H1 (cell line): ENCODE measurements at regions not wholly inside any gene's neighbourhood (a gene's known extent, or its start where the extent isn't known, plus 50 kb on each side); places are given as distances from the start of the nearest gene placed in this dataset.

Experiments used
- CTCF ChIA-PET: fragments of 300-600 bp; sonication (Branson Sonifier 250); formaldehyde crosslinking; loops from one replicate; lab custom pipeline; 2021; ENCODE audit not compliant: partially characterized antibody; lab: Charles Lee
- POLR2A ChIA-PET: fragments of 300-600 bp; sonication (Branson Sonifier 250); formaldehyde crosslinking; loops from one replicate; lab custom pipeline; 2021; ENCODE audit warnings: inconsistent platforms; ENCODE audit not compliant: partially characterized antibody; lab: Charles Lee
- DNase-seq, 2 experiments: peaks; one replicate each; pipeline versions ENCODE4 v3.0.0 to v3.0.0-alpha.2; 2010 to 2022; ENCODE audit warnings: low spot score in 2 of 2, low read depth in 1 of 2, mixed read lengths in 1 of 2
- FAIRE-seq: peaks from 2 replicates; lab custom pipeline; 2011; peaks lifted over from hg19 to GRCh38; lab: Jason Lieb, UNC
- H2AFZ ChIP-seq: 2 replicates; pipeline ENCODE4 v1.8.1; 2012; ENCODE audit warnings: low read length, inconsistent platforms
- H2AK5ac ChIP-seq: 2 replicates; pipeline ENCODE4 v1.6.1; 2013; ENCODE audit warnings: low read depth, low read length
- H2BK120ac ChIP-seq: replicated peaks from 2 replicates; pipeline ENCODE3; 2013; ENCODE audit warnings: low read depth, low read length, inconsistent platforms
- H2BK12ac ChIP-seq: 2 replicates; pipeline ENCODE4 v1.6.1; 2013; ENCODE audit warnings: low read depth, low read length
- H2BK15ac ChIP-seq: 2 replicates; pipeline ENCODE4 v1.6.1; 2013; ENCODE audit warnings: low read length
- H2BK20ac ChIP-seq: 2 replicates; pipeline ENCODE4 v1.6.1; 2013; ENCODE audit warnings: low read length
- H2BK5ac ChIP-seq: 2 replicates; pipeline ENCODE4 v1.6.1; 2013; ENCODE audit warnings: low read depth, low read length
- H3K14ac ChIP-seq: 2 replicates; pipeline ENCODE4 v1.6.1; 2013; ENCODE audit warnings: inconsistent platforms; ENCODE audit not compliant: insufficient read length
- H3K18ac ChIP-seq: 2 replicates; pipeline ENCODE4 v1.6.1; 2013; ENCODE audit warnings: low read length; ENCODE audit errors: extremely low read depth
- H3K23ac ChIP-seq: 2 replicates; pipeline ENCODE4 v1.6.1; 2013; ENCODE audit warnings: inconsistent platforms; ENCODE audit not compliant: insufficient read length
- H3K23me2 ChIP-seq: 2 replicates; pipeline ENCODE4 v1.6.1; 2013; ENCODE audit warnings: low read depth, low read length
- H3K27ac ChIP-seq: 2 replicates; pipeline ENCODE4 v1.6.1; 2011; ENCODE audit warnings: low read depth, low read length, inconsistent platforms
- H3K27me3 ChIP-seq, 4 experiments: replicated peaks in 1 of 4; 1 replicate in 1 of 4; 2 replicates in 3 of 4; pipeline versions ENCODE4 v1.6.1 to v1.8.1; 2011 to 2013; ENCODE audit warnings: low read length in 3 of 4, mild to moderate bottlenecking in 3 of 4, inconsistent platforms in 2 of 4, mixed read lengths in 2 of 4, moderate library complexity in 1 of 4; ENCODE audit not compliant: control insufficient read depth in 3 of 4, insufficient read depth in 3 of 4; ENCODE audit errors: extremely low read depth in 1 of 4
- H3K36me3 ChIP-seq, 4 experiments: 2 replicates each; pipeline versions ENCODE4 v1.6.1 to v1.8.1; 2011 to 2013; ENCODE audit warnings: mild to moderate bottlenecking in 4 of 4, low read length in 3 of 4, moderate library complexity in 2 of 4, control low read depth in 1 of 4, inconsistent platforms in 1 of 4; ENCODE audit not compliant: insufficient read depth in 4 of 4, control insufficient read depth in 2 of 4
- H3K4ac ChIP-seq: replicated peaks from 2 replicates; pipeline ENCODE3; 2013; ENCODE audit warnings: low read length, low read depth, mixed read lengths, inconsistent platforms; ENCODE audit not compliant: insufficient read length
- H3K4me1 ChIP-seq, 4 experiments: replicated peaks in 1 of 4; 1 replicate in 1 of 4; 2 replicates in 3 of 4; pipeline versions ENCODE4 v1.6.1 to v1.8.1; 2011 to 2013; ENCODE audit warnings: low read length in 3 of 4, inconsistent platforms in 2 of 4, mixed read lengths in 1 of 4; ENCODE audit not compliant: insufficient read depth in 4 of 4, control insufficient read depth in 3 of 4
- H3K4me2 ChIP-seq, 2 experiments: 2 replicates each; pipeline versions ENCODE4 v1.6.1 to v1.8.1; 2011 to 2013; ENCODE audit warnings: low read depth in 2 of 2, low read length in 2 of 2, control low read depth in 1 of 2, inconsistent platforms in 1 of 2, mild to moderate bottlenecking in 1 of 2; ENCODE audit not compliant: insufficient read depth in 1 of 2
- H3K4me3 ChIP-seq, 4 experiments: fragments of 200-600, 300-600 bp in 1 of 4; sonication (generic), shearing (Covaris generic), sonication (Bioruptor Twin) in 1 of 4; 2 replicates each; pipeline versions ENCODE4 v1.5.1 to v1.8.1; 2011 to 2016; ENCODE audit warnings: low read length in 4 of 4, low read depth in 3 of 4, control low read depth in 2 of 4, inconsistent platforms in 2 of 4, mild to moderate bottlenecking in 2 of 4, mixed read lengths in 1 of 4, moderate library complexity in 1 of 4; ENCODE audit not compliant: insufficient read depth in 2 of 4; ENCODE audit errors: extremely low read depth in 1 of 4
- H3K56ac ChIP-seq: replicated peaks from 2 replicates; pipeline ENCODE3; 2013; ENCODE audit warnings: low read depth, mild to moderate bottlenecking, mixed read lengths, low read length, inconsistent platforms; ENCODE audit not compliant: insufficient read length
- H3K79me1 ChIP-seq: 2 replicates; pipeline ENCODE4 v1.6.1; 2013; ENCODE audit warnings: low read depth, low read length, control low read depth
- H3K79me2 ChIP-seq, 2 experiments: 2 replicates each; pipeline versions ENCODE4 v1.6.1 to v1.8.1; 2012 to 2013; ENCODE audit warnings: low read length in 2 of 2, mild to moderate bottlenecking in 2 of 2, inconsistent platforms in 1 of 2; ENCODE audit not compliant: insufficient read depth in 2 of 2, control insufficient read depth in 1 of 2
- H3K9ac ChIP-seq, 4 experiments: replicated peaks in 1 of 4; 1 replicate in 1 of 4; 2 replicates in 3 of 4; pipeline versions ENCODE4 v1.6.1 to v1.8.1; 2011 to 2013; ENCODE audit warnings: low read depth in 3 of 4, low read length in 3 of 4, control low read depth in 2 of 4, mild to moderate bottlenecking in 2 of 4, moderate library complexity in 2 of 4, inconsistent platforms in 1 of 4; ENCODE audit errors: extremely low read depth in 1 of 4
- H3K9me3 ChIP-seq, 2 experiments: 2 replicates each; pipeline versions ENCODE4 v1.6.1 to v1.8.1; 2012 to 2013; ENCODE audit warnings: mild to moderate bottlenecking in 2 of 2, moderate library complexity in 2 of 2, control low read depth in 1 of 2, inconsistent platforms in 1 of 2, low read depth in 1 of 2, low read length in 1 of 2, mixed read lengths in 1 of 2; ENCODE audit not compliant: insufficient read depth in 2 of 2
- H4K20me1 ChIP-seq, 2 experiments: replicated peaks in 1 of 2; 2 replicates each; pipeline versions ENCODE3 to v1.8.1; 2011 to 2013; ENCODE audit warnings: inconsistent platforms in 2 of 2, low read length in 2 of 2, mild to moderate bottlenecking in 1 of 2; ENCODE audit not compliant: insufficient read depth in 2 of 2, control insufficient read depth in 1 of 2
- H4K5ac ChIP-seq: 2 replicates; pipeline ENCODE4 v1.6.1; 2013; ENCODE audit warnings: low read length, low read depth, mixed read lengths, inconsistent platforms; ENCODE audit not compliant: insufficient read length
- H4K8ac ChIP-seq: 2 replicates; pipeline ENCODE4 v1.8.0; 2013; ENCODE audit warnings: mild to moderate bottlenecking, moderate library complexity, low read length, inconsistent platforms; ENCODE audit not compliant: insufficient read depth; ENCODE audit errors: extremely low read depth
- H4K91ac ChIP-seq: replicated peaks from 2 replicates; pipeline ENCODE3; 2013; ENCODE audit warnings: low read length, mixed read lengths, inconsistent platforms; ENCODE audit not compliant: insufficient read length
- ATF3 ChIP-seq: IDR thresholded peaks from 2 replicates; pipeline ENCODE4 v1.6.1; 2011; ENCODE audit warnings: low read depth, mild to moderate bottlenecking, low read length; ENCODE audit not compliant: insufficient read depth
- BCL11A ChIP-seq, 2 experiments: IDR thresholded peaks; one replicate each; pipeline ENCODE4 v1.6.1; 2011; ENCODE audit warnings: low read depth in 2 of 2, low read length in 2 of 2, mild to moderate bottlenecking in 2 of 2
- CEBPB ChIP-seq: IDR thresholded peaks from 2 replicates; pipeline ENCODE4 v1.6.1; 2012; ENCODE audit warnings: low read depth, low read length
- GABPA ChIP-seq: IDR thresholded peaks from 2 replicates; pipeline ENCODE4 v1.6.1; 2011; ENCODE audit warnings: mild to moderate bottlenecking, low read length, moderate library complexity, borderline replicate concordance; ENCODE audit not compliant: insufficient read depth
- MAX ChIP-seq: IDR thresholded peaks from 2 replicates; pipeline ENCODE4 v1.6.1; 2012; ENCODE audit warnings: inconsistent platforms
- SRF ChIP-seq: IDR thresholded peaks from 2 replicates; pipeline ENCODE4 v1.6.1; 2011; ENCODE audit warnings: mild to moderate bottlenecking, low read depth, low read length, moderate library complexity
- WGBS, 2 experiments: shearing (Covaris generic) in 1 of 2; methylation state at CpG; one replicate each; pipeline versions ENCODE4 v1.1.6 to v1.1.7; 2013 to 2015; ENCODE audit warnings: low lambda C conversion rate in 2 of 2, mixed read lengths in 2 of 2, inconsistent platforms in 1 of 2, low coverage in 1 of 2, missing lambda C conversion rate in 1 of 2; ENCODE audit not compliant: insufficient replicate concordance in 2 of 2, insufficient coverage in 1 of 2, insufficient read length in 1 of 2; ENCODE audit errors: extremely low coverage in 1 of 2, missing lambda C conversion rate in 1 of 2; 5-methylcytosine and 5-hydroxymethylcytosine counted together

GRCh38 chr9:16145196-16145950 lies 592.5 kb downstream of the CCDC171 start:
- 88% methylated on average over 8 of the region's 8 CpGs; no CpG with 5 or more reads in 1 of the 2 experiments for WGBS, 2 experiments

More at GRCh38 chr9:16145196-16145950, 592.5 kb downstream of the CCDC171 start:
- FAIRE-seq, result no peak
- Histone ChIP-seq H4K5ac (no peak overlapping the region), H2BK15ac (no peak overlapping the region), H3K9me3 (no peaks in the 10 kb centered on the region), H4K91ac (no peak overlapping the region), H2BK12ac (no peak overlapping the region), H3K4me1 (no peaks in the 10 kb centered on the region), H3K4ac (no peak overlapping the region), H4K8ac (no peak overlapping the region), H3K79me2 (no peaks in the 10 kb centered on the region), H4K20me1 (no peaks in the 10 kb centered on the region), H3K36me3 (no peaks in the 10 kb centered on the region), H2BK120ac (no peak overlapping the region), H2BK5ac (no peak overlapping the region), H3K18ac (no peak overlapping the region), H3K23me2 (no peaks in the 10 kb centered on the region), H3K4me2 (no peak overlapping the region)
- TF ChIP-seq GABPA (no peak), MAX (0 out of 2 replicates have a peak, but pooled peaks have one; percentile 21), SRF (no peak), BCL11A (IDR thresholded peaks at IDR 0.05; ENCODE audit: low read depth in 2 of 2, low read length in 2 of 2) (no peak), CEBPB (no peak), ATF3 (no peak)
- TF ChIP-seq, all 59 proteins: peak for 1
- no peak overlapping the region for H3K4me3 ChIP-seq
- no peak overlapping the region for H3K56ac ChIP-seq
- H3K14ac ChIP-seq, result no peak overlapping the region
- no peak overlapping the region for H2AFZ ChIP-seq
- H3K23ac ChIP-seq, result no peak overlapping the region
- H3K9ac ChIP-seq, result no peak overlapping the region; a peak in 1 of 7 replicates
- no peaks in the 10 kb centered on the region for H3K79me1 ChIP-seq
- H2AK5ac ChIP-seq, result no peak overlapping the region
- DNase-seq, result no peak
- H3K27me3 ChIP-seq, result no peaks in the 10 kb centered on the region
- CTCF ChIA-PET, result interaction anchor here (0.6 to 1.6 kb wide), 5 partner anchors 8 to 16 kb away, joined by 3 to 10 read pairs (median 5); no protein-coding TSS in a partner anchor
- no peak overlapping the region for H2BK20ac ChIP-seq
- no peak overlapping the region for H3K27ac ChIP-seq
- POLR2A ChIA-PET, result interaction anchor here (0.5 kb wide), 1 partner anchor 38 kb away, joined by 3 read pairs; no protein-coding TSS in a partner anchor
